ENCODE measurements at regions not wholly inside any gene's neighbourhood (a gene's known extent, or its start where the extent isn't known, plus 50 kb on each side); places are given as distances from the start of the nearest gene placed in this dataset.

DNA sequence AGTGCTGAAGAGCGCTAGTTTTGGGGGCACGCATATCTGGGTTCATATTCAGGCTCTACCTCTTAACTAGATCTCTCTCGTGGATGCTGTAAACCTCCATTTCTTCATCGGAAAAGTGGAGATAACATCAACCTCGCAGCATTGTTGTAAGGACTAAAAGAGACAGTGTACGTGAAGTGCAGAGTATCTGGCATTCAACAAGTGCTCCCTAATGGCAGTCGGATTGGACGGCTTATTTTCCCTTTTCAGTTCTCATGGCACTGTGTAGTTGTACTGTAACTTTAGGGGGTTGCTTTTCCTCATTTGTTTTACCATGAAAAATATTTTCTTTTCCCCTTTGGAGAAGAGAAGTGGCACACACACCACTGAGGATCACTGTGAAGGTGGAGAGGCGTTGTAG lies 51.4 kb upstream of the ESX1 start:
- no peak for DNase-seq (ENCODE audit: low spot score)
